ENCODE measurements at regions not wholly inside any gene's neighbourhood (a gene's known extent, or its start where the extent isn't known, plus 50 kb on each side); places are given as distances from the start of the nearest gene placed in this dataset.

DNA sequence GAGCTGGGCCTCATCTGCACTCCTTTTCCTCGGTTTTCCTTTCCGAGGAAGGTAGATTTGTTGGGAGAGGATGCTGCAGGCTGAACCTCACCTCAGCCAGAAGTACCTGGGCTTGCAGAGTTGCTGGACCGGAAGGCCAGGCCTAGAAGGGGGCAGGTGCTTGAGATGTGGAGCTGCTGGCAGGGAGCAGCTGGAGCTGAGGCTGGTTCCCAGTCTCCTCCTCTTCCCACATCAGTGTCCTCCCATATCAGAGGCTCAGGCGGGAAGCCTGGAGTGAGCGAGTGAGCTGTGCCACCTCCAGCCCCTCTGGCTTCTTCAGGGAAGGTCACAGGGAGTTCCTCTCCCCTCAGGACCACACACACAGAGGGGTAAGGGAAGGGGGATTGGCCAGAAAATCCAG lies 259.4 kb downstream of the GADD45G start:
- no peak for DNase-seq (ENCODE audit: low spot score)

DNA sequence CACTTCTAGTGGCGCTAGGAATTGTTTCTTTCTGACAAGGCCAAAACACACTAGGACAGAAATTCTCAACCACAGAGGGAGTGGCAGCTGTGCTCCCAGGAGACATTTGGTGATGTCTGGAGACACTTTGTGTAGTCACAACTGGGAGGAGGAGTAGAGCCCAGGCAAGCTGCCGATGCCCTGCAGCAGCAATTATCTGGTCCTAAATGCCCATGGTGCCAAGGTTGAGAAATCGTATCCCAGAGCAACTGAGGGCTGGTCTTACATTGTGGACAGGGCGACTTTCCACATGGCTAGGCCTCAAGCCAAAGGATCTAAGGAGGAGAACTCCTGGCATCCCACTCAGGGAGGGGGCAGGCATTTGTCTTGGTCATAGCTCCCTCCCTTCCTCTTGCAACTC lies 259.9 kb downstream of the GADD45G start:
- no peak for DNase-seq (ENCODE audit: low spot score)

DNA sequence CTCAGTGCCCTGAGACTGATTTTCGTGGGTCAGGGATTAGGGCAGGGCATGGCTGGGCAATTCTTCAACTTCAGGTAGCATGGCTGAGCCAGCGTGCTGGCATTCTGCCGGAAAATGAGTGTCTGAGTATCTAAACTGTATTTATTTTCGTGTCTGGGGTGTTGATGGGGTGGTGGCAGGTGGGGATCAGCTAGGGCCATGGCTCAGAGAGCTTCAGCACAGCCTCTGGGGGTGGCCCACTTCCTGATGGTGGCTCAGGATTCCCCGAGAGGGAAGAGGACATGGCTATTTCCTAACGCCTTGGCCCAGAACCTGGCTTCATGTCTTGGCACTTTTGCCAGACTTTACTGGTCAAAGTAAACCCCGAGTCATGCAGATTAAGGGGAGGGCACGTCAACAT lies 260.5 kb downstream of the GADD45G start:
- no peak for DNase-seq (ENCODE audit: low spot score)

GRCh38 chr9:89865981-89866380 lies 261.2 kb downstream of the GADD45G start:
- DNase-seq (ENCODE audit: low spot score) = no peak

DNA sequence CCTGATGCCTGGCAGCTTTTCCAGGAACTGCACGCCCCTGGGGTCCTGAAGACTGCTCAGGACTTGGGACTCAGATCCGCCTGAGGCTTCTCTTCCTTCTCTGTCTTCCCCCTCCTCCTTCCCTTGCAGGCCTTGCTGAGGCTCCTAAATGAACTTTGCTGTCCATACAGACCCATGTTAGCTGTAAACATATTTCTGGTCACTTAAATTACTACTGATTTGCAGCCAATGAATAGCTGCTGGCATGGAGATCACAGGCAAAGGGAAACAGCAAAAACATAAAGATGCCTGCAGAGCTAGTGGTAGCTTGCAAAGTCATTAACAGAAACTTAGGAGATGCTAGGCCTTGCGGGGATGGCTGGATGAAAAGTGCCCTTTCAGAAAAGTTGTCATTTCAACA lies 261.9 kb downstream of the GADD45G start:
- no peak for DNase-seq (ENCODE audit: low spot score)

GRCh38 chr9:89868100-89868499 lies 263.3 kb downstream of the GADD45G start:
- no peak for DNase-seq (ENCODE audit: low spot score)

DNA sequence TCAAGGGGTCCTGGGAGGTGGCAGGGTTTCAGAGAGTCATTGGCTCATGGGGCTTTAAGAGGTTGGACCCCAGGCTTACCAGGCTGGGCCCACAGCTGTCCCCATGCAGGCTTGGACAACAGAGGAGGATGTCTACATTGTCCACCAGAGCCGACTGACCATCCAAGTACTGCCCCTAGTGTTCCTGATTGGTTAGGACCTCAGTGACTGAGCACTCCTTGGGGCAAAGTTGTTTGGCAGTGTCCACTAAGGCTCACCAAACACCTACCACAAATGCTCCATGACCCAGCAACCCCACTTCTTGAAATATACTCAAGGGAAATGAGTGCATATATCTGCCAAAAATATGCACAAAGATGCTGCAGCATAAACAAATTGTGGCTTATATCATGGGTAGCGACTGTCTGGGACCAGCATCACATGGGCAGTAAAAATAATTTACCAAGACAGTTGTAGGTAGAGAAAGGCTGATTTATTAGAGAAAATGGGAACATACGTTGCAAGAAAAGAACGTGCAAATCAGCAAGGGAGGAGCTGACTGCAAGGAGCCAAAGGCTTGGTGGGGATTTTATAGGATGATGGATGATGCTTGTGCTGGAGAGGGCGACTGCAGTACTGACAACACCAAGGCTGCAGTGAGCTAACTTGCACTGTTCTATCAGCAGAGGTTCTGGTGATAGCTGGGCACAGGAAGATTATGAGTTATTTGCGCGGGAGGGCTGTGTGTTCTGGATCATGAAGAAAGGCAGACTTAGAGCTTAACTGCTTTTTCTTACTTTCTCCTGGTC lies 265.2 kb downstream of the GADD45G start:
- no peak for DNase-seq (ENCODE audit: low spot score)

DNA sequence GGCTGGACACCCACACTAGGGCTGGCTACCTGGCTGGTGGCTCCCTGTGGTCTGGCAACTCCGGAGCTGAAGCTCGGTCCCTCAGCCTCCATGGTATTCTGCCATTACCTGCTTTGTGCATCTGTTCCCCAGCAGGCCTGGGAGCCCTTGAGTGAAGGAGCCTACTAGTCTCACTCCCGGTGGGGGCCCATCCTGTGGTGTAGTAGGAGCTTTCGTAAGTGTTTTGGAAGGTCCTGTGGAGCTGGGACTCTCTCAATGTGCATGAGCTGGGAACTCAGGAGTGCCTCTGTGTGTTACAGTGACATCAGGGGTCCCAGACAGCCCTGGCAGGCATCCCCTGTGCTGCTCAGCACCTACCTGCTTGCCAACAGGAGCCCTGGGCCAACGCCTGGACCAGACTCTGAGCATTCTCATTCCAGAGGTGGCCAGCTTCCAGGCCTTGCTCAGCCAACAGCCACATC lies 267.1 kb downstream of the GADD45G start:
- DNase-seq (ENCODE audit: low spot score) = no peak

GRCh38 chr9:89872426-89872912 lies 267.7 kb downstream of the GADD45G start:
- no peak for DNase-seq (ENCODE audit: low spot score)

DNA sequence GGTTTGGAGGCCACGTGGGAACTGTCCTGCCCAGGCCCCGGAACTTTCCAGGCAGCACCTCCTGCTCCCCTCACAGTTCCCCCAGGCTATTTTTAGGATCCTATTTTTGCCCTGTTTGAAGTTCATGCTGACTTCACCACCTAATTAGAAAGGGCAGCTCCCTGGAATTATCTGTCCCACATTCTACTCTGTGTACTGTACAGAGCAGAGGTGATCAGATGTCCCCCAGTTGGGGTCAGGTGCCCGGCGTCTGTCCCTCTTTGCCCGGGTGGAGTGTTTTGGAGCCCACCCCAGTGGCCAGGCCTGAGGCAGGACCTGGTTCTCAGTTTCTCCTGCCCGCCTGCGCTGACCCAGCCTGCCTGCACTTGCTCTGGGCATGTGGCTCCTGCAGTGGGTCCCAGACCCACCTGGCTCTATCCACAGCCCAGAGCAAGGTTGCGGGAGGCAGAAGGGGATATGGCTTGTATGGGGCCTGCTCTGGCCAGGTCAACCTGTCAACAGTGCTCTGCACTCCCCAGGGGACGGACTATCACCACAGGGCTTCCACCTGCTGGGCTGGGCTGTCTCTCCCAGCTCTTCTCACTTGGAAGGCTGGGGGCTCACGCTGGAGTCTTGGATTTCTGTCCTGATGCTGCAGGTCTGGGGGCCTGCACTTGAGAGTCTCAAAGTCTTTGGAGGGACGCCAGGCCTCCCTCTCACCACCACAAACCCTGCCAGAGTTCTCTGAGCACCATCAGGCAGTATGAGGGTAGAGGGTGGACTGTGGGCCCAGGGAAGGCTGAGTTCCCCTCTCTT lies 268.3 kb downstream of the GADD45G start:
- DNase-seq (ENCODE audit: low spot score) = no peak

DNA sequence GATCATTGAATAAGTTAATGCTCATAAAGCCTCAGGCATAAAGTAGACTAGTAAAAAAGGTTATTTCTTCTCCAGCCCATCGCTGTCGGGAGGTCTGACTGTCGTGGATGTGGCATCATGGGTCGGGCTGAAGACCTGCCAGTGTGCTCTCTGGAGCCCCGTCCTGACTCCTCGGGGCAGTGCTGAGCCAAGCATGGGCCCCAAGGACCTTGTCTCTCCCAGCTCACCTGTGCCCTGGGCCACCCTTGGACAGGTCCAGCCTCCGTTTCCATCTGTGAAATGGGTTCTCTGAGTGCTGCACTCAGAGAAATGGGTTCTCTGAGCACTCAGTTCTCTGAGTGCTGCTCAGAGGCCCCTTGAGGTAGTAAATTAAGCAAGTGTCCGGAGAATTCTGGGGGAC lies 269.0 kb downstream of the GADD45G start:
- DNase-seq (ENCODE audit: low spot score) = no peak

DNA sequence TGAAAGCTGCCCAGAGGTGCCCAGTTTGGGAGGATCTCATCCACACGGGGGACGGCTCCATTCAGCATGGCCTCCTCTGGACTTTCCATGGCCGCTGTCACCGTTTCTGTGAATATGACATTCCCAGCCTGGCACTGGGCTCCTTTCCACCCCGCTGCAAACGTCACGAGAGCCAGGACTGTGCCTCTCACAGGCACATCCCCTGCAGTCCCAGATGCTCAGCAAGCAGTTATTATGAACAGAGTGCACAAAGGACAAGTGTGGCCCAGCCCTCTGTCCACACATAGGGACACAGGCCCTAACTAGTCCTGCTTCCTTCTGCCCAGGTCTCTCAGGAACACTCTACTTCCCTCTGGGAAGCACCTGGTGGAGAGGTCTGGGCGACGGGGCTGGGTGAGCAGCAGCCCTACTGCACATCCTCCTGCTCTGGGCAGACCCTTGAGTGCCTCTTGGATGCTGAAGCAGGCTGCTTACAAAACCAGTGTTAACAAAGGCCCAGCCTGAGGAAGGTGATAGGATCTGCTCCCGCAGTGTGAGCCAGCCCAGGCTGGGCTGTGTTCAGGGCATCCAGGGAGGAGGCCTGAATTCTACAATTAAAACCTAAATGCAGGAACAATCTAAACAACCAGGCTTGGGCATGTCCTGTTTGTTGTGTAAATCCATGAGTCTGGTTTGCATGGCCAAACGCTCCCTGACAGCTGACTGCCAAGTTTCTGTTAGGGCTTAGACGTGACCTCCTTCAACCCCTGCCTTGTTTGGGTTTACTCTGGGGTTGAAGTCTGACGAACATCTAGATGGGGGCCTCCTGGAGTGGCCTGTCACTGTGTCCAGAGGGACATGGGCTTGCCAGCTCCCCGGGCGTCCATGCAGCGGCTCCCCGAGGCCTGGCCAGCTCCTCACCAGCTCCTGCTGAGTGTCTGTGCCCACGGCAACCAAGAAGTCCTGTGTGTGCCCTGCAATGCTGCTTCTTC lies 269.8 kb downstream of the GADD45G start:
- no peak for DNase-seq (ENCODE audit: low spot score)

GRCh38 chr9:89877051-89878002 lies 272.5 kb downstream of the GADD45G start:
- DNase-seq (ENCODE audit: low spot score) = no peak

DNA sequence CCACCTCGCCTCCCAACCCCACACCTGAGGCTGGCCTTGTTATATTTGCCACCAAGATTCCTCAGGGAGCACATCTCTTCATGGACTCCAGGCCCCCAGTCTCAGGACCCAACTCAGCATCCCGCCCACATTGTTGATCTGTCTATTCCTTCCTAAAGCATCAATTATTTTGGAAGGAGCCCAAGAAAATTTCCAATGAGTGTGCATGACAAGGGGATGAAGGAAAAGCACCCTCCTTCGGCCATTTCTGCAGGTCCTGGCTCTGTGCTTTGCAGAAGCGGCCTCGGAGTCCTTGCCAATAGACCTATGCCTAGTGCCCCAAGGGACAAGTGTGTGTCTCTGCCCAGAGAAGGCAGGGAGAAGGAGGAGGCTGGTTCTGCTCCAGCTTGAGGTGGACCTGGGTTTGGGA lies 273.2 kb downstream of the GADD45G start:
- no peak for DNase-seq (ENCODE audit: low spot score)

GRCh38 chr9:89878687-89879086 lies 273.9 kb downstream of the GADD45G start:
- DNase-seq (ENCODE audit: low spot score) = no peak

GRCh38 chr9:89879276-89879675 lies 274.5 kb downstream of the GADD45G start:
- DNase-seq (ENCODE audit: low spot score) = no peak

DNA sequence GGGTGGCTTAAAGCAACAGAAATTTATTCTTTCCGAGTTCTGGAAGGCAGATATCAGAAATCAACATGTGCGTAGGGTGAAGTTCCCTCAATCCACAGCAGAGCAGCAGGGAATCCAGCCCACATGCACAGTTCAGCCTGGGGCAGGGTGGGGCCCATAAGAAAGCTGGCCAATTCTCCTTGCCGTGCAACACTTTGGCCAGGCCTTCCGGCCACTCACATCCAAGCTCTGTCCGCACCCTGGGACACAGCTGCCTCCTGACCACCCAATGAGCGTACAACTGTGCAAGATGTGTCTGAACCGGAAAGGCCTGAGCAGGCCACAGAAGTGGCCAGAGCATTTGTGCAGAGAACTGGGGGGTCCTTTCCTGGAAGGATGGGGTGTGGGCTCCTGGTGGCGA lies 274.9 kb downstream of the GADD45G start:
- no peak for DNase-seq (ENCODE audit: low spot score)

DNA sequence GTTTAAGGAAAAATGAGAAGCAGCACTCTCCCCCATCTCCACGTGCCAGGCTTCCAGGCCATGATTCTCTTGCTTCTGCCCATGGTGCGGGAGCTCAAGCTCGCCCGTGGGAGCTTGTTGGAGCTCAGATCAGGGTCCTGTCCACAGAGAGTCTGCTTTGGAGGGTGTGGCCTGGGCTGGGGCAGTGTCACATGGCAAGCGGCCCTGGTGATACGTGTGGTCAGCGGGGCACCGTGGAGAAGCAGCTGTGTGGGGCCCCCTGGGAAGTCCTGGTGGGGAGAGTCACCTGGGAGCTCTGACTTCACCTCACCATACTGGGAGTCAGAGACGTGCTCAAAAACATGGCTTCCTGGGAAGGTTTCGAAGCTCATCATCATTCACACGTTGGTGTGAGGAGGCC lies 275.3 kb downstream of the GADD45G start:
- no peak for DNase-seq (ENCODE audit: low spot score)

DNA sequence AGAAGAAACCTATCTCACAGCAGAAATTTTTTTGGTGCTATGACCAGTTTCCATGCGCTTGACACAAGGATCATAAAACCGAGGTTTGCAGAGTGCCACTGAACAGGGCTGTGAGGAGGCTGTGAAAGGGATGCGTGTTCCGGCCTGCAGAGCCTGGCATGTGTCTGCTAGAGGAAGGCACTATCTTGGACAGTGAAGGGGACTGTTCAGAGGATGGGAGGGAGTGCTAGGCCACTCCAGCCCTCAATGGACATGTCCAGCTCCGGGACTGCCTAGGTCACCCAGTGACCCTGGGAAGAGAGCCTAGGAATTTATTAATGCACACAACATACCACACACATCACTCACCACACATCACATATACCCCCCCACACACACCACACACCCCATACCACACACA lies 275.9 kb downstream of the GADD45G start:
- no peak for DNase-seq (ENCODE audit: low spot score)

GRCh38 chr9:89881431-89881830 lies 276.6 kb downstream of the GADD45G start:
- DNase-seq (ENCODE audit: low spot score) = no peak

DNA sequence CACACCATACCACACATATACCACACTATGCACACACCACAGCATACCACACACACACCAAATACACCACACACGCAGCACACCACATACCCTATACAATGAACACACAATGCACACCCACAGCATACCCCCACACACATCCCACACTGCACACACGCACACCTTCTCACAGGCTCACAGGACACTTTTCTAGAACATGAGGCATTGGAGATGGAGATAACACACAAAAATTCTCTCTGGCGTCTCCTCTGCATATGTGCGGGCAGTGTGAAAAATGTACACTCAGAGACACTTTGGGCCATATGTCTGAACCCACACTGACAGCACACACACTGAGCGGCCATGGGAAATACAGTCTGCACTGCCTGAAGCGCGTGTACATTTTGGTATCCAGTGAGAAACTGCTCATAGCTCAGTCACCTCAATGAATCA lies 278.1 kb downstream of the GADD45G start:
- DNase-seq (ENCODE audit: low spot score) = no peak
